ENCODE measurements at regions not wholly inside any gene's neighbourhood (a gene's known extent, or its start where the extent isn't known, plus 50 kb on each side); places are given as distances from the start of the nearest gene placed in this dataset.

DNA sequence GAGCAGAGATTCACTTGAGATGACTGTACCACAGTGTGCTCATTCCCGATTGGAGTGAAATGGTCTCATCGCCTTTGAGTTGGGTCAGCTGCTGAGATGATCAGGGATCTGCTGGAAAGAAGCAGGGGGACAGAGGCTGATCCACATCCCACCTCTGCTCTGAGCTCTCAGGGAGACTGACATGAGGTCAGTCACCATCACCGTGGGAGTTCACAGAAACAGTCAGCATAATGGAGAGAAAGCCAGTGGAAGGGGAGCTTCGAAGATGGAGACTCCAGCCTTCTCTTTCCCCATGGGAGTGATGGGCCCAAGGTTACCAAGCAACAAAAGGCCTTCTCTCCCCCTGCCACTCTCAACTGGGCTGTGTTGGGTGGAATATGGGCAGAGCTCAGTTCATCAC lies 276.4 kb downstream of the CDK5RAP2 start:
- Histone ChIP-seq H3K4me1 (no peaks in the 10 kb centered on the region), H3K27ac (no peak overlapping the region), H3K36me3 (replicated peaks in 1 of 2; ENCODE audit: insufficient read depth in 1 of 2, low read depth in 2 of 2) (no peaks in the 10 kb centered on the region), H3K4me3 (no peak overlapping the region), H3K27me3 (no peaks in the 10 kb centered on the region), H3K9me3 (no peaks in the 10 kb centered on the region)
- WGBS, 2 donors = 62 to 85% methylated on average over 4 of the region's 4 CpGs
- DNase-seq = no peak
- TF ChIP-seq POLR2A (IDR thresholded peaks at IDR 0.05) = no peak
- TF ChIP-seq, protein P1, sequence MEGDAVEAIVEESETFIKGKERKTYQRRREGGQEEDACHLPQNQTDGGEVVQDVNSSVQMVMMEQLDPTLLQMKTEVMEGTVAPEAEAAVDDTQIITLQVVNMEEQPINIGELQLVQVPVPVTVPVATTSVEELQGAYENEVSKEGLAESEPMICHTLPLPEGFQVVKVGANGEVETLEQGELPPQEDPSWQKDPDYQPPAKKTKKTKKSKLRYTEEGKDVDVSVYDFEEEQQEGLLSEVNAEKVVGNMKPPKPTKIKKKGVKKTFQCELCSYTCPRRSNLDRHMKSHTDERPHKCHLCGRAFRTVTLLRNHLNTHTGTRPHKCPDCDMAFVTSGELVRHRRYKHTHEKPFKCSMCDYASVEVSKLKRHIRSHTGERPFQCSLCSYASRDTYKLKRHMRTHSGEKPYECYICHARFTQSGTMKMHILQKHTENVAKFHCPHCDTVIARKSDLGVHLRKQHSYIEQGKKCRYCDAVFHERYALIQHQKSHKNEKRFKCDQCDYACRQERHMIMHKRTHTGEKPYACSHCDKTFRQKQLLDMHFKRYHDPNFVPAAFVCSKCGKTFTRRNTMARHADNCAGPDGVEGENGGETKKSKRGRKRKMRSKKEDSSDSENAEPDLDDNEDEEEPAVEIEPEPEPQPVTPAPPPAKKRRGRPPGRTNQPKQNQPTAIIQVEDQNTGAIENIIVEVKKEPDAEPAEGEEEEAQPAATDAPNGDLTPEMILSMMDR (IDR thresholded peaks at IDR 0.05) = no peak
- intact Hi-C loops (cut with DNase I) = no loop called here
- no peak for ATAC-seq

- ATAC-seq (no peak), DNase-seq (no peak)
- TF ChIP-seq, protein P1 (IDR thresholded peaks at IDR 0.05) = no peak
- no peak for TF ChIP-seq POLR2A (IDR thresholded peaks at IDR 0.05)
- no peaks in the 10 kb centered on the region for H3K27me3 ChIP-seq
- WGBS, 2 donors = 65% methylated on average over 6 of the region's 6 CpGs
- no peaks in the 10 kb centered on the region for H3K9me3 ChIP-seq
- H3K27ac ChIP-seq = no peak overlapping the region
- intact Hi-C loops (cut with DNase I) = no loop called here
- no peak overlapping the region for H3K4me3 ChIP-seq
- H3K4me1 ChIP-seq = no peaks in the 10 kb centered on the region
- no peaks in the 10 kb centered on the region for H3K36me3 ChIP-seq (replicated peaks in 1 of 2; ENCODE audit: insufficient read depth in 1 of 2, low read depth in 2 of 2)
These were observed 280.2 kb downstream of the CDK5RAP2 start for GRCh38 chr9:120299785-120300184.

- H3K36me3 ChIP-seq (replicated peaks in 1 of 2; ENCODE audit: insufficient read depth in 1 of 2, low read depth in 2 of 2) = no peaks in the 10 kb centered on the region
- ATAC-seq (no peak), DNase-seq (no peak)
- no peak for TF ChIP-seq POLR2A (IDR thresholded peaks at IDR 0.05)
- TF ChIP-seq, protein P1 (IDR thresholded peaks at IDR 0.05) = no peak
- H3K27me3 ChIP-seq = no peaks in the 10 kb centered on the region
- no peak overlapping the region for H3K4me3 ChIP-seq
- intact Hi-C loops (cut with DNase I) = no loop called here
- 47 to 55% methylated on average over 4 of the region's 4 CpGs for WGBS, 2 donors
- H3K9me3 ChIP-seq = no peaks in the 10 kb centered on the region
- no peaks in the 10 kb centered on the region for H3K4me1 ChIP-seq
- no peak overlapping the region for H3K27ac ChIP-seq
These were observed 286.0 kb downstream of the CDK5RAP2 start for GRCh38 chr9:120294003-120294402.

DNA sequence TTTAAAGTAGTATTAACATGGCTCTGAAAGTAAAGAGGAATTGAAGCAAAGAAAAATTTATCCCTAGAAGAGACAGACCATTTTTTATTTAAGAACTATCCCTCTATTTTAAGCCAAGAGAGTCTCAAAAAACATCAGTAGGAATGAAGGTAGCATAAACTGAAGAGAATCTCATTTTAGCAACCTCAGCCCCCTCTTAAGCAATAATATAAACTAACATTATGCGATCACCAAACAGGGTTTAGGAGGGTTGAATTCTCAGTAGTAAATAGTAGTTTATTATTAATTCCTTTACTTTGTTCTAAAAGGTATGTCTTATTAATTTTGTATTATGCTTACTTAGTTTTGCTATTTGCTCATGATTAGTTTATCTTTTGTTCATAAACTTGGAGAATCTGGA lies 287.4 kb downstream of the CDK5RAP2 start:
- no peaks in the 10 kb centered on the region for H3K27me3 ChIP-seq
- intact Hi-C loops (cut with DNase I) = no loop called here

GRCh38 chr9:120291050-120291449 lies 288.9 kb downstream of the CDK5RAP2 start:
- DNase-seq (no peak), ATAC-seq (no peak)
- Histone ChIP-seq H3K27me3 (no peaks in the 10 kb centered on the region), H3K4me1 (no peaks in the 10 kb centered on the region), H3K36me3 (replicated peaks in 1 of 2; ENCODE audit: insufficient read depth in 1 of 2, low read depth in 2 of 2) (no peaks in the 10 kb centered on the region), H3K4me3 (no peak overlapping the region), H3K9me3 (no peaks in the 10 kb centered on the region), H3K27ac (no peak overlapping the region)
- WGBS, 2 donors = 94 to 99% methylated on average over 3 of the region's 3 CpGs
- intact Hi-C loops (cut with DNase I) = no loop called here
- no peak for TF ChIP-seq POLR2A (IDR thresholded peaks at IDR 0.05)
- TF ChIP-seq, protein P1 (IDR thresholded peaks at IDR 0.05) = no peak

More for the DNA sequence above, 287.4 kb downstream of the CDK5RAP2 start:
- Histone ChIP-seq H3K4me3 (no peak overlapping the region), H3K9me3 (no peaks in the 10 kb centered on the region), H3K4me1 (no peaks in the 10 kb centered on the region), H3K36me3 (replicated peaks in 1 of 2; ENCODE audit: insufficient read depth in 1 of 2, low read depth in 2 of 2) (no peaks in the 10 kb centered on the region), H3K27ac (no peak overlapping the region)
- 0% methylated on average over 1 of the region's 1 CpG for WGBS, 2 donors
- no peak for DNase-seq
- no peak for ATAC-seq
- TF ChIP-seq, protein P1 (IDR thresholded peaks at IDR 0.05) = no peak
- no peak for TF ChIP-seq POLR2A (IDR thresholded peaks at IDR 0.05)
